ENCODE measurements at regions not wholly inside any gene's neighbourhood (a gene's known extent, or its start where the extent isn't known, plus 50 kb on each side); places are given as distances from the start of the nearest gene placed in this dataset.

GRCh38 chr1:14499312-14500040, 99.0 kb upstream of the KAZN start:
- no peaks in the 10 kb centered on the region for H3K9me3 Mint-ChIP-seq
- no peak overlapping the region for H3K27ac Mint-ChIP-seq
- no peaks in the 10 kb centered on the region for H3K4me1 Mint-ChIP-seq (ENCODE audit: low read depth)
- no peaks in the 10 kb centered on the region for H3K36me3 Mint-ChIP-seq (ENCODE audit: low read depth)
- no peaks in the 10 kb centered on the region for H3K27me3 Mint-ChIP-seq (ENCODE audit: low read depth)
- H3K4me3 Mint-ChIP-seq: no peak overlapping the region

GRCh38 chr1:14500041-14500440, 98.4 kb upstream of the KAZN start:
- H3K27me3 Mint-ChIP-seq (ENCODE audit: low read depth): no peaks in the 10 kb centered on the region
- no peaks in the 10 kb centered on the region for H3K4me1 Mint-ChIP-seq (ENCODE audit: low read depth)
- no peak overlapping the region for H3K27ac Mint-ChIP-seq
- H3K36me3 Mint-ChIP-seq (ENCODE audit: low read depth): no peaks in the 10 kb centered on the region
- no peaks in the 10 kb centered on the region for H3K9me3 Mint-ChIP-seq
- no peak overlapping the region for H3K4me3 Mint-ChIP-seq

- no peaks in the 10 kb centered on the region for H3K36me3 Mint-ChIP-seq (ENCODE audit: low read depth)
- H3K4me3 Mint-ChIP-seq: no peak overlapping the region
- no peaks in the 10 kb centered on the region for H3K4me1 Mint-ChIP-seq (ENCODE audit: low read depth)
- H3K27ac Mint-ChIP-seq: no peak overlapping the region
- no peaks in the 10 kb centered on the region for H3K9me3 Mint-ChIP-seq
- H3K27me3 Mint-ChIP-seq (ENCODE audit: low read depth): no peaks in the 10 kb centered on the region
Observed at GRCh38 chr1:14500912-14501311, 97.6 kb upstream of the KAZN start.

- no peaks in the 10 kb centered on the region for H3K9me3 Mint-ChIP-seq
- no peaks in the 10 kb centered on the region for H3K4me1 Mint-ChIP-seq (ENCODE audit: low read depth)
- H3K36me3 Mint-ChIP-seq (ENCODE audit: low read depth): no peaks in the 10 kb centered on the region
- H3K27me3 Mint-ChIP-seq (ENCODE audit: low read depth): no peaks in the 10 kb centered on the region
- no peak overlapping the region for H3K4me3 Mint-ChIP-seq
- H3K27ac Mint-ChIP-seq: no peak overlapping the region
Observed at GRCh38 chr1:14504517-14504916, 94.0 kb upstream of the KAZN start.

- no peak overlapping the region for H3K27ac Mint-ChIP-seq
- H3K9me3 Mint-ChIP-seq: no peaks in the 10 kb centered on the region
- H3K27me3 Mint-ChIP-seq (ENCODE audit: low read depth): no peaks in the 10 kb centered on the region
- H3K36me3 Mint-ChIP-seq (ENCODE audit: low read depth): no peaks in the 10 kb centered on the region
- H3K4me3 Mint-ChIP-seq: no peak overlapping the region
- no peaks in the 10 kb centered on the region for H3K4me1 Mint-ChIP-seq (ENCODE audit: low read depth)
Observed at GRCh38 chr1:14506471-14507255, 91.8 kb upstream of the KAZN start.

- Mint-ChIP-seq H3K27me3 (ENCODE audit: low read depth) (no peaks in the 10 kb centered on the region), H3K4me3 (no peak overlapping the region), H3K9me3 (no peaks in the 10 kb centered on the region)
Observed at GRCh38 chr1:14507262-14507661, 91.2 kb upstream of the KAZN start.

GRCh38 chr1:14508613-14509012, 89.9 kb upstream of the KAZN start:
- no peak overlapping the region for H3K27ac Mint-ChIP-seq
- H3K4me1 Mint-ChIP-seq (ENCODE audit: low read depth): no peaks in the 10 kb centered on the region
- no peaks in the 10 kb centered on the region for H3K27me3 Mint-ChIP-seq (ENCODE audit: low read depth)
- H3K36me3 Mint-ChIP-seq (ENCODE audit: low read depth): no peaks in the 10 kb centered on the region
- no peak overlapping the region for H3K4me3 Mint-ChIP-seq
- no peaks in the 10 kb centered on the region for H3K9me3 Mint-ChIP-seq

More at GRCh38 chr1:14507262-14507661, 91.2 kb upstream of the KAZN start:
- Mint-ChIP-seq H3K27ac (no peak overlapping the region), H3K4me1 (ENCODE audit: low read depth) (no peaks in the 10 kb centered on the region), H3K36me3 (ENCODE audit: low read depth) (no peaks in the 10 kb centered on the region)

GRCh38 chr1:14511166-14511680, 87.3 kb upstream of the KAZN start:
- H3K9me3 Mint-ChIP-seq: no peaks in the 10 kb centered on the region
- H3K27ac Mint-ChIP-seq: no peak overlapping the region
- H3K36me3 Mint-ChIP-seq (ENCODE audit: low read depth): no peaks in the 10 kb centered on the region
- H3K4me1 Mint-ChIP-seq (ENCODE audit: low read depth): no peaks in the 10 kb centered on the region
- H3K4me3 Mint-ChIP-seq: no peak overlapping the region
- H3K27me3 Mint-ChIP-seq (ENCODE audit: low read depth): no peaks in the 10 kb centered on the region

- Mint-ChIP-seq H3K4me1 (ENCODE audit: low read depth) (no peaks in the 10 kb centered on the region), H3K27ac (no peak overlapping the region), H3K9me3 (no peaks in the 10 kb centered on the region), H3K4me3 (no peak overlapping the region), H3K27me3 (ENCODE audit: low read depth) (no peaks in the 10 kb centered on the region), H3K36me3 (ENCODE audit: low read depth) (no peaks in the 10 kb centered on the region)
Observed at GRCh38 chr1:14511796-14512585, 86.5 kb upstream of the KAZN start.

GRCh38 chr1:14513111-14513510, 85.4 kb upstream of the KAZN start:
- no peak overlapping the region for H3K27ac Mint-ChIP-seq
- H3K9me3 Mint-ChIP-seq: no peaks in the 10 kb centered on the region
- H3K4me3 Mint-ChIP-seq: no peak overlapping the region
- H3K36me3 Mint-ChIP-seq (ENCODE audit: low read depth): no peaks in the 10 kb centered on the region
- no peaks in the 10 kb centered on the region for H3K4me1 Mint-ChIP-seq (ENCODE audit: low read depth)
- no peaks in the 10 kb centered on the region for H3K27me3 Mint-ChIP-seq (ENCODE audit: low read depth)

- Mint-ChIP-seq H3K27me3 (ENCODE audit: low read depth) (no peaks in the 10 kb centered on the region), H3K27ac (no peak overlapping the region), H3K9me3 (no peaks in the 10 kb centered on the region), H3K4me1 (ENCODE audit: low read depth) (no peaks in the 10 kb centered on the region), H3K4me3 (no peak overlapping the region), H3K36me3 (ENCODE audit: low read depth) (no peaks in the 10 kb centered on the region)
Observed at GRCh38 chr1:14514739-14515138, 83.7 kb upstream of the KAZN start.

GRCh38 chr1:14516974-14517840, 81.3 kb upstream of the KAZN start:
- Mint-ChIP-seq H3K27me3 (ENCODE audit: low read depth) (no peaks in the 10 kb centered on the region), H3K9me3 (no peaks in the 10 kb centered on the region), H3K4me3 (no peak overlapping the region), H3K27ac (no peak overlapping the region), H3K36me3 (ENCODE audit: low read depth) (no peaks in the 10 kb centered on the region), H3K4me1 (ENCODE audit: low read depth) (peaks cover 2% of the 10 kb centered on the region)

GRCh38 chr1:14517841-14518180, 80.7 kb upstream of the KAZN start:
- no peaks in the 10 kb centered on the region for H3K27me3 Mint-ChIP-seq (ENCODE audit: low read depth)
- H3K27ac Mint-ChIP-seq: no peak overlapping the region
- no peak overlapping the region for H3K4me3 Mint-ChIP-seq
- peaks cover 2% of the 10 kb centered on the region for H3K4me1 Mint-ChIP-seq (ENCODE audit: low read depth)
- no peaks in the 10 kb centered on the region for H3K9me3 Mint-ChIP-seq
- H3K36me3 Mint-ChIP-seq (ENCODE audit: low read depth): no peaks in the 10 kb centered on the region

GRCh38 chr1:14519976-14520375, 78.5 kb upstream of the KAZN start:
- Mint-ChIP-seq H3K27ac (no peak overlapping the region), H3K36me3 (ENCODE audit: low read depth) (no peaks in the 10 kb centered on the region), H3K4me3 (no peak overlapping the region), H3K9me3 (no peaks in the 10 kb centered on the region), H3K27me3 (ENCODE audit: low read depth) (no peaks in the 10 kb centered on the region), H3K4me1 (ENCODE audit: low read depth) (peaks cover 2% of the 10 kb centered on the region)
